GM18519 (cell line): ENCODE measurements at regions not wholly inside any gene's neighbourhood (a gene's known extent, or its start where the extent isn't known, plus 50 kb on each side); places are given as distances from the start of the nearest gene placed in this dataset.

Experiments
- ATAC-seq: cut with Tn5 transposase; IDR thresholded peaks from one replicate; pipeline ENCODE4 v1.9.1; 2021; ENCODE audit warnings: mild to moderate bottlenecking, moderate library complexity; ENCODE audit not compliant: unreplicated experiment, low FRiP score

- no peak for ATAC-seq
Observed at GRCh38 chr9:99567436-99567835, 254.2 kb upstream of the NR4A3 start.

- ATAC-seq, result no peak
Observed at GRCh38 chr9:99569840-99570239, 251.8 kb upstream of the NR4A3 start.

GRCh38 chr9:99572567-99572966 is 249.1 kb upstream of the NR4A3 start:
- no peak for ATAC-seq

GRCh38 chr9:99573085-99573484 is 248.6 kb upstream of the NR4A3 start:
- ATAC-seq, result no peak

DNA sequence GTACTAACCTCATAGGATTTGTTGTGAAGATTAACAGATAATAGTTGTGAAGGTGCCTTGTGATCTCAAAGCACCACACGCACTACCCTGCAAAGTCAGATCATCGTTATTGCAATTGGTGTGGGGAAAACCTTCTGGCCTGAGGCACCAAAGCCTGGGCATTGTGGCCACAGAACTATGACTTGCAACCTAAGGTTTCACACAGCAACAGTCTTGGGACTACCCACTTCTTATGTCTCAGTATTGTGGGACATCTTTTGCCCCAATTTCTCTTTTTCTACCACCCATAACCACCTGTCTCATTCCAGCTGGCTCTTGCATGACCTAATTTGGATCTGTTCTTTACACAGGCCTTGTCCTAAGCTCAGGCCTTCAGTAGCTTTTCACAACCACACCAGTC is 247.8 kb upstream of the NR4A3 start:
- ATAC-seq, result no peak

DNA sequence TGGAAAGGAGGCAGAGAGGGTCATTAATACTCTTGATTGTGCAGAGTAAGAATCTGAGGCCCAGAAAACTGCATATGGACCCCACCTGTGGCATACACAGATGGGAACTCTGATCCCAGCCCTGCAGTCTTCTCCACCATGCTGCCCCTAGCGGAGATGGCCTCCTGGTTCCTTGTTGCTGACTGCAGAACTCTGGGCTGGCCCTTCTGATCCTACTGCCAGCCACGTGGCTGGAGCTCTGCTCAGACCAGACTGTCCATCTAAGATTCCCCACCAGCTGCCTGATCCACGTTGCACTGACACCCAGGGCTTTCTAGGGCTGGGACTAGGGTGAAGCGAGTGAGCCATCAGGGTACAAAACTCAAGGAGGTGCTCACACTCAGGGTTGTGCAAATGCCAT is 245.7 kb upstream of the NR4A3 start:
- no peak for ATAC-seq

- ATAC-seq, result no peak
Observed at GRCh38 chr9:99576876-99577275, 244.8 kb upstream of the NR4A3 start.

DNA sequence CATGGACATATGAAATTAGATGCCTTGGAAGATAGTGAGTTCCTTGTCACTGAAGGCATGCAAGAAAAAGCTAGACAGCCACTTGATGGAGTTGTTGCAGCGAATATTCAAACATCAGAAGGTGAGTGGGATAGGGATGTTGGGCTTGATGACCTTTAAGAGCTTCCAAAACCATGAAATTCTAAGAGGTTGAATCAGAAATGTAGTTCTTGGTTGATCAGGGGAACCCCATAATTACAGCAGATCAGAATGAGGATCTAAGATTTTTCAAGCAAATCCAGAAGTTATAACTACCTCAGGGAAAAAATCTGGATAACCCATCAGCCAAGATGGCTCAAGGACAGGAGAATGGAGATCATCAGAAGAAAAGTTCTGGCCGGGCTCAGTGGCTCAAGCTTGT is 244.3 kb upstream of the NR4A3 start:
- no peak for ATAC-seq

- no peak for ATAC-seq
Observed at GRCh38 chr9:99578666-99579065, 243.0 kb upstream of the NR4A3 start.

DNA sequence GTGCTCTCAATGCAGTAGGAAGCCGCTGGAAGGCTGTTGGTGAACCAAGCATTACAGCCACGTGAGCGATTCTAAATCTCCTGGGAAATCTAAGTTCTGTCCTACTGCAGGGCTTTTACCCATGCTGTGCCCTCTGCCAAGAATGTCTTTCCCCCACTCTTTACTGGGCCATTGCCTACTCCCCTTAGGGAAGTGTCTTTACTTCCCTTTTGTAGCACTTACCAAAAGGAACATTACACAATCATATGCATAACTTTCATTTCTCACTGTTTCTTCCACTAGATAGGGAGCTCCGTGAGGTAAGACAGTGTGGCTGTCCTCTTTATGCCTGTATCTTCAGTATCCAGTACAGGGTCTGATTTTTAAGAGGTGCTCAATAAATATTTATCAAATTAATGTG is 241.7 kb upstream of the NR4A3 start:
- no peak for ATAC-seq

GRCh38 chr9:99582814-99583213 is 238.9 kb upstream of the NR4A3 start:
- no peak for ATAC-seq

DNA sequence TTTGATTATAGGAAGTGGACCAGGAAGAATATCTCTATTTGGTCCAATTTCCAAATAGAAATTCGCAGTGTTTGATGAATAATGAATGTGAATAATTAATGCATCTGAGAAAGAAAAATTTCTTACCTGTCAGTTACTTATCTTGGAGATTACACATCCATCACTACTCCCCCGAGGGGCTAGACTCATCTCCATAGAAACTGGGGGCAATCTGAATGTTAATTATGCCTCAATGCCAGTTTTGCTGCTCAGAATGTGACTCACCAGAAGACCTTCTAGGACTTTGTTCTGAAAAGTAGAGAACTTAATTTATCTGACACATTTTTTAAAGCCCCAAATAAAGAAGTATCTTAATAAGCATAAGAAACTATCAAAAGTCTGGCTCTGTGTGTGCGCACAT is 233.4 kb upstream of the NR4A3 start:
- ATAC-seq, result no peak

DNA sequence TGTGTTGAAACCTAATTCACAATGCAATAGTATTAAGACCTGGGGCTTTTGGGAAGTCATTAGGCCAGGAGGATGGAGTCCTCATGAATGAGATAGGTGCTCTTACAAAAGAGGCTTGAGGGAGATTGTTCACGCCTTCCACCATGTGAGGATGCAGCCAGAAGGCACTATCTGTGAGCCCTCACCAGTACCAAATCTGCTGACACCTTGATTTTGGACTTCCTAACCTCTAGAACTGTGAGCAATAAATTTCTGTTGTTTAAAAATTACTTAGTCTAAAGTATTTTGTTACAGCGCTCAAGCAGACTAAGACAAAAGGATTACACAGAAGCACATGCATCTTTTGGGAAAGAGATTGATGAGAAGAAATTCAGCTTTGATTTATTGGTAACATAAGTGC is 232.9 kb upstream of the NR4A3 start:
- no peak for ATAC-seq

DNA sequence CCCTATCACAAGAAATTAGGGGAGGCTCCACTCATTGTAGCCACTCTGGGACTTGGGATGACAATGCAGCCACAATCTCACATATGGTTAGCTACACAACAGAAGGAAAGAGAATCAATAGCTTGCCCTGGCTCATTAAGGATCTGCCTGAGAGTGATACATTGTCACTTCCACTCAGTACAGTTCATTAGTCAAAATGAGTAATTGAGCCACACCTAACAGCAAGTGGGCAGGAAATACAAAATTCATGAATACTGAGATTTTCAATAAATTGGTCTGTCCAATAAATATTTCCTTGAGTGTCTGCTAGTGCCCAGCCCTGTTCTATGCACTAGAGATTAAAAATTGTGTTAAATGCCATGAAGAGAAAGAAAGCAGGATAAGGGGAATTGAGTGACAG is 231.3 kb upstream of the NR4A3 start:
- ATAC-seq, result no peak

DNA sequence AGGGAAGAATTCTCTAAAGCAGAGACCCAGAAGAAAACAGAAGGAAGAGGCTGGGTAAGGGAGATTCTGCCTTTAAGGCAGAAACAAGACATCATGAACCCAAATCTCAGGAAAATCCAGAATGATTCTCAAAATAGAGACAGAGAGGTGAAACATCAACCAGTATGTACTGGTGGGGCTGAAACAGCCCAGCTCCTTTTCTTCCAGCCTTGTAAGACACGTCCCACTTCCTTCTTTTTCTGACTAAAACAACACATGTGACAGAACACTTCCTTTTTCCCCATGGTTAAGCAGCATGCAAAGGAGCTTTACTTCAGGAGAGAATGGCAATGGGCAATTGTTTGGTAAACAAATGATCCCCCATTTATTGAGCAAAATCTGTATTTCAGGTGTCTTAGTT is 230.8 kb upstream of the NR4A3 start:
- no peak for ATAC-seq

DNA sequence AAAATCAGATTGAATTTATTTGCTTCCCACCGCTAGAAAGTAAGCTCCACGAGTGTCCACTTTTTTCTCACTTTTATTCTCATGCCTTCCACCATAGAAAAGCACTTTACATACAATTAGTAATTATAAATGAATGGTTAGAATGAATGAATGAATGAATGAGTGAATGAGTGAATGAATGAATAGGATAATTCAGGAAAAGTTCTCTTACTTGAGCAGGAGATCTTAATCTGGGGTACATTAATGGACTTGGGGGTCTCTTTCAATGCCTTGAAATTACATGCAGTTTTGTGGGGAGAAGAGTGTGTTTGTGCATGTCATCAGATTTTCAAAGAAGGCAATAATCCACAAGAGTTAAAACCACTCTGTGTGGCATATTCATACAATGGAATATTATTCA is 229.9 kb upstream of the NR4A3 start:
- ATAC-seq, result no peak

- no peak for ATAC-seq
Observed at GRCh38 chr9:99592834-99593574, 228.7 kb upstream of the NR4A3 start.

- no peak for ATAC-seq
Observed at GRCh38 chr9:99593610-99594009, 228.1 kb upstream of the NR4A3 start.

- ATAC-seq, result no peak
Observed at GRCh38 chr9:99594056-99594780, 227.5 kb upstream of the NR4A3 start.

GRCh38 chr9:99595796-99596195 is 225.9 kb upstream of the NR4A3 start:
- ATAC-seq, result no peak

GRCh38 chr9:99601571-99602111 is 220.0 kb upstream of the NR4A3 start:
- ATAC-seq, result no peak

DNA sequence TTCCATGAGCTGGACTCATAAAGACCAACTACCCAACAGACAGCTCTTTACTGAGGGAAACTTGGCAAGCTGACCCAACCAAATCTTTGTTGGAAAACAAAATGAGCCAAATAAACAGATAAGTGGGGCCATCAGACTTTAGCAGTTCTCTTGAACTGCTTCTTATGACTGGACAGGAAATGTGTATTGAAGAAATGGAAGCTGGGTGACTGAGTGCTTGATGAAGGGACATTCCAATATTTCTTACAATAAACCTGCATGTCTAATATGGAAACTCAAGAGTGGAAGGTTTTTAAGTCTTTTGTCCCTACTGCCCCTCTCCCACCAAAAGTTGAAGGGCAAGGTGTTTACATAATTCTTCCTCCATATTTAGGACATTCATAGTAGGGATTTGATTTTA is 218.8 kb upstream of the NR4A3 start:
- no peak for ATAC-seq
